GM18505 (cell line): ENCODE measurements at regions not wholly inside any gene's neighbourhood (a gene's known extent, or its start where the extent isn't known, plus 50 kb on each side); places are given as distances from the start of the nearest gene placed in this dataset.

Experiments
- ATAC-seq: cut with Tn5 transposase; IDR thresholded peaks from one replicate; pipeline ENCODE4 v1.9.1; 2021; ENCODE audit not compliant: unreplicated experiment
- POLR2A ChIP-seq: IDR thresholded peaks from 4 replicates; pipeline ENCODE4 v1.6.1; 2011; ENCODE audit warnings: borderline replicate concordance; ENCODE audit not compliant: insufficient read depth, insufficient read length; ENCODE audit errors: extremely low read depth

GRCh38 chr13:75920536-75920935 is 284.4 kb downstream of the LMO7 start:
- ATAC-seq = no peak
- TF ChIP-seq POLR2A = no peak

- ATAC-seq = no peak
- no peak for TF ChIP-seq POLR2A
Observed at GRCh38 chr13:75919660-75920199, 283.6 kb downstream of the LMO7 start.

GRCh38 chr13:75915066-75915465 is 278.9 kb downstream of the LMO7 start:
- no peak for ATAC-seq
- no peak for TF ChIP-seq POLR2A

GRCh38 chr13:75913925-75914324 is 277.8 kb downstream of the LMO7 start:
- no peak for ATAC-seq
- no peak for TF ChIP-seq POLR2A

GRCh38 chr13:75910591-75910990 is 274.5 kb downstream of the LMO7 start:
- no peak for ATAC-seq
- no peak for TF ChIP-seq POLR2A
